Tibial nerve (tissue), 4 donors: ENCODE measurements at regions not wholly inside any gene's neighbourhood (a gene's known extent, or its start where the extent isn't known, plus 50 kb on each side); places are given as distances from the start of the nearest gene placed in this dataset.

ENCODE experiments used
- CTCF ChIP-seq, 5 experiments: fragments of 200-600 bp in 3 of 5; fragments of 450-650 bp in 2 of 5; sonication (generic) in 3 of 5; IDR thresholded peaks; one replicate each; pipeline ENCODE4 v1.5.1; 2016 to 2019; ENCODE audit warnings: antibody characterized with exemption in 5 of 5, mild to moderate bottlenecking in 3 of 5, moderate library complexity in 2 of 5
- EP300 ChIP-seq, 2 donors: sonication (generic); formaldehyde crosslinking; IDR thresholded peaks; one replicate each; pipeline ENCODE4 v1.6.1; 2017; ENCODE audit warnings: antibody characterized with exemption in 2 of 2, mild to moderate bottlenecking in 1 of 2
- POLR2A ChIP-seq, 2 donors: fragments of 450-650 bp; IDR thresholded peaks; one replicate each; pipeline ENCODE4 v1.6.1; 2017; ENCODE audit warnings: antibody characterized with exemption in 2 of 2, mild to moderate bottlenecking in 2 of 2, moderate library complexity in 2 of 2

GRCh38 chr2:40746191-40746590, 294.3 kb upstream of the SLC8A1 start:
- no peak for TF ChIP-seq CTCF (IDR thresholded peaks at IDR 0.05)
- TF ChIP-seq POLR2A (IDR thresholded peaks at IDR 0.05): no peak
- TF ChIP-seq EP300 (IDR thresholded peaks at IDR 0.05): no peak
